Upper lobe of left lung (tissue), 6 donors: ENCODE measurements at regions not wholly inside any gene's neighbourhood (a gene's known extent, or its start where the extent isn't known, plus 50 kb on each side); places are given as distances from the start of the nearest gene placed in this dataset.

Experiments used
- ATAC-seq, 2 donors: fragments of 200-7000 bp; cut with Tn5 transposase; one replicate each; pipeline ENCODE4 v1.9.1; 2022; ENCODE audit warnings: mild to moderate bottlenecking in 2 of 2, moderate library complexity in 2 of 2; ENCODE audit not compliant: low FRiP score in 2 of 2
- DNase-seq, 2 donors: peaks; one replicate each; pipeline ENCODE4 v3.0.0-alpha.2; 2019 to 2020
- H3K27ac ChIP-seq, 4 donors: fragments of 200-600 bp; sonication (generic); one replicate each; pipeline ENCODE4 v1.5.1; 2016 to 2019
- H3K27me3 ChIP-seq, 4 donors: fragments of 200-600 bp; sonication (generic); one replicate each; pipeline ENCODE4 v1.5.1; 2017 to 2019
- H3K36me3 ChIP-seq, 4 donors: fragments of 200-600 bp; sonication (generic); one replicate each; pipeline ENCODE4 v1.5.1; 2016 to 2019
- H3K4me1 ChIP-seq, 4 donors: fragments of 200-600 bp; sonication (generic); one replicate each; pipeline ENCODE4 v1.5.1; 2018 to 2019
- H3K4me3 ChIP-seq, 4 donors: fragments of 200-600 bp; sonication (generic); one replicate each; pipeline ENCODE4 v1.5.1; 2017 to 2019; ENCODE audit warnings: mild to moderate bottlenecking in 2 of 4, moderate library complexity in 1 of 4
- H3K9me3 ChIP-seq, 4 donors: fragments of 200-600 bp; sonication (generic); one replicate each; pipeline ENCODE4 v1.5.1; 2018 to 2019
- CTCF ChIP-seq, 6 experiments: fragments of 450-650 bp in 4 of 6; fragments of 200-600 bp in 2 of 6; sonication (generic) in 2 of 6; IDR thresholded peaks; one replicate each; pipeline ENCODE4 v1.5.1; 2016 to 2019; ENCODE audit warnings: antibody characterized with exemption in 6 of 6
- EP300 ChIP-seq, 4 donors: sonication (generic); formaldehyde crosslinking; IDR thresholded peaks; one replicate each; pipeline ENCODE4 v1.5.1; 2017; ENCODE audit warnings: antibody characterized with exemption in 4 of 4, control low read depth in 2 of 4
- POLR2A ChIP-seq, 4 donors: fragments of 450-650 bp; IDR thresholded peaks; one replicate each; pipeline ENCODE4 v1.5.1; 2016 to 2017; ENCODE audit warnings: antibody characterized with exemption in 4 of 4, mild to moderate bottlenecking in 2 of 4
- POLR2AphosphoS5 ChIP-seq, 2 donors: sonication (generic); formaldehyde crosslinking; IDR thresholded peaks; one replicate each; pipeline ENCODE4 v1.5.1; 2017; ENCODE audit warnings: antibody characterized with exemption in 2 of 2
- WGBS, 2 donors: methylation state at CpG; one replicate each; pipeline ENCODE4 v1.1.5; 2017 to 2018; 5-methylcytosine and 5-hydroxymethylcytosine counted together
- donor health status: DM: no; HTN: no; CAD: no; lungs with moderate emphysema.
- donor health status: DM: no; HTN: yes; CAD: no; lungs with severe emphysema.

GRCh38 chr4:84381759-84382158 lies 117.3 kb downstream of the NKX6-1 start:
- Histone ChIP-seq H3K9me3 (no peaks in the 10 kb centered on the region), H3K36me3 (no peaks in the 10 kb centered on the region), H3K4me1 (no peaks in the 10 kb centered on the region), H3K27me3 (no peaks in the 10 kb centered on the region), H3K4me3 (no peak overlapping the region), H3K27ac (no peak overlapping the region)
- TF ChIP-seq POLR2A (IDR thresholded peaks at IDR 0.05) = no peak
- no peak for TF ChIP-seq POLR2AphosphoS5 (IDR thresholded peaks at IDR 0.05)
- TF ChIP-seq CTCF (IDR thresholded peaks at IDR 0.05) = no peak
- no peak for TF ChIP-seq EP300 (IDR thresholded peaks at IDR 0.05)
- DNase-seq (no peak), ATAC-seq (no peak)

GRCh38 chr4:84379917-84380641 lies 119.0 kb downstream of the NKX6-1 start:
- Histone ChIP-seq H3K27ac (no peak overlapping the region), H3K4me1 (no peaks in the 10 kb centered on the region), H3K4me3 (no peak overlapping the region), H3K9me3 (no peaks in the 10 kb centered on the region), H3K27me3 (no peaks in the 10 kb centered on the region), H3K36me3 (no peaks in the 10 kb centered on the region)
- 54% methylated on average over 13 of the region's 13 CpGs for WGBS, 2 donors
- TF ChIP-seq POLR2AphosphoS5 (IDR thresholded peaks at IDR 0.05) = no peak
- TF ChIP-seq CTCF (IDR thresholded peaks at IDR 0.05) = no peak
- no peak for TF ChIP-seq EP300 (IDR thresholded peaks at IDR 0.05)
- TF ChIP-seq POLR2A (IDR thresholded peaks at IDR 0.05) = no peak
- DNase-seq (no peak), ATAC-seq (peak in 1 of 2 donors; percentile 24)

GRCh38 chr4:84378983-84379382 lies 120.1 kb downstream of the NKX6-1 start:
- TF ChIP-seq CTCF (IDR thresholded peaks at IDR 0.05) = no peak
- no peak for TF ChIP-seq POLR2AphosphoS5 (IDR thresholded peaks at IDR 0.05)
- no peak for TF ChIP-seq EP300 (IDR thresholded peaks at IDR 0.05)
- no peak for TF ChIP-seq POLR2A (IDR thresholded peaks at IDR 0.05)
- Histone ChIP-seq H3K9me3 (no peaks in the 10 kb centered on the region), H3K4me3 (no peak overlapping the region), H3K27me3 (no peaks in the 10 kb centered on the region), H3K27ac (no peak overlapping the region), H3K4me1 (no peaks in the 10 kb centered on the region), H3K36me3 (no peaks in the 10 kb centered on the region)
- DNase-seq (no peak), ATAC-seq (no peak)
- WGBS, 2 donors = 35 to 45% methylated on average over 4 of the region's 4 CpGs

- H3K9me3 ChIP-seq = no peaks in the 10 kb centered on the region
- no peaks in the 10 kb centered on the region for H3K4me1 ChIP-seq
- WGBS, 2 donors = 77 to 78% methylated on average over 5 of the region's 5 CpGs
- no peaks in the 10 kb centered on the region for H3K36me3 ChIP-seq
- DNase-seq (no peak), ATAC-seq (no peak)
- no peaks in the 10 kb centered on the region for H3K27me3 ChIP-seq
- no peak overlapping the region for H3K27ac ChIP-seq
- H3K4me3 ChIP-seq = no peak overlapping the region
- TF ChIP-seq EP300 (IDR thresholded peaks at IDR 0.05) = no peak
- no peak for TF ChIP-seq POLR2A (IDR thresholded peaks at IDR 0.05)
- no peak for TF ChIP-seq CTCF (IDR thresholded peaks at IDR 0.05)
- no peak for TF ChIP-seq POLR2AphosphoS5 (IDR thresholded peaks at IDR 0.05)
Measured at GRCh38 chr4:84378356-84378755, 120.7 kb downstream of the NKX6-1 start.

- no peaks in the 10 kb centered on the region for H3K36me3 ChIP-seq
- H3K27me3 ChIP-seq = no peaks in the 10 kb centered on the region
- no peak overlapping the region for H3K4me3 ChIP-seq
- no peaks in the 10 kb centered on the region for H3K4me1 ChIP-seq
- TF ChIP-seq EP300 (IDR thresholded peaks at IDR 0.05) (no peak), CTCF (IDR thresholded peaks at IDR 0.05) (no peak)
- 94 to 100% methylated on average over 2 of the region's 2 CpGs for WGBS, 2 donors
- DNase-seq (no peak), ATAC-seq (no peak)
- no peak overlapping the region for H3K27ac ChIP-seq
- H3K9me3 ChIP-seq = no peaks in the 10 kb centered on the region
Measured at GRCh38 chr4:84366907-84367306, 132.2 kb downstream of the NKX6-1 start.
